SK-N-SH (cell line): ENCODE measurements at regions not wholly inside any gene's neighbourhood (a gene's known extent, or its start where the extent isn't known, plus 50 kb on each side); places are given as distances from the start of the nearest gene placed in this dataset.

ENCODE experiments used
- CTCF ChIA-PET: fragments of 300-600, 350-600 bp; formaldehyde crosslinking; extraction: SDS; loops from one replicate; lab custom pipeline; 2021; lab: Yijun Ruan, JAX
- POLR2A ChIA-PET: fragments of 350-600 bp; sonication (Branson Sonifier 250); formaldehyde crosslinking; extraction: SDS; loops from one replicate; lab custom pipeline; 2020; ENCODE audit warnings: antibody characterized with exemption, inconsistent platforms; lab: Yijun Ruan, JAX
- DNase-seq: peaks from one replicate; pipeline ENCODE4 v3.0.0; 2012
- H2AFZ ChIP-seq: fragments of 200-600 bp; sonication (generic); 2 replicates; pipeline ENCODE4 v1.8.1; 2016; ENCODE audit warnings: antibody characterized with exemption, mild to moderate bottlenecking, low read depth
- H3F3A ChIP-seq: fragments of 200-600 bp; sonication (generic); replicated peaks from 2 replicates; pipeline ENCODE3; 2016; ENCODE audit warnings: antibody characterized with exemption, mild to moderate bottlenecking; ENCODE audit not compliant: insufficient read depth
- H3K27ac ChIP-seq, 2 experiments: fragments of 200-500 bp in 1 of 2; fragments of 200-600 bp in 1 of 2; sonication (Bioruptor generic) in 1 of 2; sonication (generic), shearing (Covaris generic) in 1 of 2; 2 replicates each; pipeline versions ENCODE4 v1.5.1 to v1.6.1; 2014 to 2016; ENCODE audit warnings: low read depth in 2 of 2, inconsistent platforms in 1 of 2, low read length in 1 of 2, mild to moderate bottlenecking in 1 of 2, mixed read lengths in 1 of 2
- H3K27me3 ChIP-seq: fragments of 200-600 bp; sonication (generic), shearing (Covaris generic); 2 replicates; pipeline ENCODE4 v1.6.1; 2016; ENCODE audit warnings: mixed run types; ENCODE audit not compliant: insufficient read depth
- H3K36me3 ChIP-seq, 2 experiments: fragments of 200-500 bp in 1 of 2; fragments of 200-600 bp in 1 of 2; sonication (Bioruptor generic) in 1 of 2; sonication (generic) in 1 of 2; replicated peaks in 1 of 2; 2 replicates each; pipeline versions ENCODE3 to v1.5.1; 2014 to 2016; ENCODE audit warnings: low read length in 1 of 2, mild to moderate bottlenecking in 1 of 2; ENCODE audit not compliant: insufficient read depth in 2 of 2, control insufficient read depth in 1 of 2
- H3K4me1 ChIP-seq, 2 experiments: fragments of 200-500 bp in 1 of 2; fragments of 200-600 bp in 1 of 2; sonication (Bioruptor generic) in 1 of 2; sonication (generic), shearing (Covaris generic) in 1 of 2; 2 replicates each; pipeline versions ENCODE4 v1.5.1 to v1.6.1; 2014 to 2016; ENCODE audit warnings: low read depth in 1 of 2, low read length in 1 of 2, mixed run types in 1 of 2; ENCODE audit not compliant: insufficient read depth in 2 of 2, control insufficient read depth in 1 of 2
- H3K4me2 ChIP-seq: fragments of 200-600 bp; sonication (generic), shearing (Covaris generic); 2 replicates; pipeline ENCODE4 v1.6.1; 2017; ENCODE audit warnings: mixed run types
- H3K4me3 ChIP-seq, 2 experiments: fragments of 200-500 bp in 1 of 2; fragments of 200-600 bp in 1 of 2; sonication (Bioruptor generic) in 1 of 2; sonication (generic), shearing (Covaris generic) in 1 of 2; 2 replicates each; pipeline versions ENCODE4 v1.5.1 to v1.8.1; 2014 to 2016; ENCODE audit warnings: low read depth in 2 of 2, inconsistent platforms in 1 of 2, low read length in 1 of 2, mild to moderate bottlenecking in 1 of 2, mixed read lengths in 1 of 2, moderate library complexity in 1 of 2
- H3K79me2 ChIP-seq: fragments of 200-600 bp; sonication (generic); 2 replicates; pipeline ENCODE4 v1.8.1; 2017; ENCODE audit warnings: mild to moderate bottlenecking; ENCODE audit not compliant: insufficient read depth
- H3K9ac ChIP-seq: fragments of 200-600 bp; sonication (generic); 2 replicates; pipeline ENCODE4 v1.6.1; 2017; ENCODE audit warnings: mixed run types
- H3K9me2 ChIP-seq: fragments of 200-600 bp; sonication (generic); 2 replicates; pipeline ENCODE4 v1.6.1; 2017; ENCODE audit warnings: mixed run types
- H3K9me3 ChIP-seq: fragments of 200-600 bp; sonication (generic); 2 replicates; pipeline ENCODE4 v1.6.1; 2017; ENCODE audit warnings: mixed run types, mild to moderate bottlenecking, moderate library complexity
- H4K20me1 ChIP-seq: fragments of 200-600 bp; sonication (generic); 2 replicates; pipeline ENCODE4 v1.6.1; 2017; ENCODE audit warnings: mild to moderate bottlenecking, mixed run types; ENCODE audit not compliant: insufficient read depth
- CTCF ChIP-seq: fragments of 200-600 bp; sonication (generic); IDR thresholded peaks from 2 replicates; pipeline ENCODE4 v1.6.1; 2017; ENCODE audit warnings: antibody characterized with exemption, mild to moderate bottlenecking, moderate library complexity
- ELF1 ChIP-seq: IDR thresholded peaks from 2 replicates; pipeline ENCODE4 v1.4.0; 2012
- FOXJ3 ChIP-seq: sonication (generic); formaldehyde crosslinking; IDR thresholded peaks from 2 replicates; pipeline ENCODE4 v1.5.1; 2020; ENCODE audit warnings: mild to moderate bottlenecking, missing genetic modification reagents
- FOXM1 ChIP-seq: IDR thresholded peaks from 2 replicates; pipeline ENCODE4 v1.4.0; 2012; ENCODE audit warnings: low read depth, mild to moderate bottlenecking
- GATA2 ChIP-seq: sonication (generic); formaldehyde crosslinking; IDR thresholded peaks from 2 replicates; pipeline ENCODE4 v1.5.0; 2020; ENCODE audit warnings: mild to moderate bottlenecking, missing genetic modification reagents
- NFIC ChIP-seq: IDR thresholded peaks from 2 replicates; pipeline ENCODE4 v1.4.0; 2012; ENCODE audit warnings: borderline replicate concordance
- POLR2AphosphoS5 ChIP-seq: IDR thresholded peaks from 2 replicates; pipeline ENCODE4 v1.6.1; 2012; ENCODE audit warnings: low read depth, low read length
- RCOR1 ChIP-seq: fragments of 150-350 bp; IDR thresholded peaks from 2 replicates; pipeline ENCODE4 v1.6.1; 2017; ENCODE audit warnings: antibody characterized with exemption, low read length
- REST ChIP-seq: IDR thresholded peaks from 2 replicates; pipeline ENCODE4 v1.6.1; 2012; ENCODE audit warnings: mild to moderate bottlenecking, low read depth, low read length, moderate library complexity
- RXRA ChIP-seq: IDR thresholded peaks from 2 replicates; pipeline ENCODE4 v1.4.0; 2012; ENCODE audit warnings: low read depth, mild to moderate bottlenecking, borderline replicate concordance
- TCF12 ChIP-seq: IDR thresholded peaks from 2 replicates; pipeline ENCODE4 v1.4.0; 2012
- TEAD4 ChIP-seq: IDR thresholded peaks from 2 replicates; pipeline ENCODE4 v1.4.0; 2012; ENCODE audit warnings: mild to moderate bottlenecking, borderline replicate concordance; ENCODE audit not compliant: insufficient read depth
- USF2 ChIP-seq: fragments of 150-350 bp; IDR thresholded peaks from 2 replicates; pipeline ENCODE4 v1.6.1; 2017; ENCODE audit warnings: antibody characterized with exemption, low read length, low read depth, borderline replicate concordance
- YY1 ChIP-seq: IDR thresholded peaks from 2 replicates; pipeline ENCODE4 v1.4.0; 2012; ENCODE audit warnings: low read depth, mild to moderate bottlenecking
- WGBS: methylation state at CpG from one replicate; pipeline ENCODE4 v1.1.6; 2017; ENCODE audit warnings: low lambda C conversion rate; 5-methylcytosine and 5-hydroxymethylcytosine counted together
- TF ChIP-seq, protein P1 (sequence below): IDR thresholded peaks from 2 replicates; pipeline ENCODE4; 2012
- TF ChIP-seq, protein P2 (sequence below): IDR thresholded peaks from 2 replicates; pipeline ENCODE4 v1.4.0; 2012; ENCODE audit warnings: low read depth, borderline replicate concordance

DNA sequence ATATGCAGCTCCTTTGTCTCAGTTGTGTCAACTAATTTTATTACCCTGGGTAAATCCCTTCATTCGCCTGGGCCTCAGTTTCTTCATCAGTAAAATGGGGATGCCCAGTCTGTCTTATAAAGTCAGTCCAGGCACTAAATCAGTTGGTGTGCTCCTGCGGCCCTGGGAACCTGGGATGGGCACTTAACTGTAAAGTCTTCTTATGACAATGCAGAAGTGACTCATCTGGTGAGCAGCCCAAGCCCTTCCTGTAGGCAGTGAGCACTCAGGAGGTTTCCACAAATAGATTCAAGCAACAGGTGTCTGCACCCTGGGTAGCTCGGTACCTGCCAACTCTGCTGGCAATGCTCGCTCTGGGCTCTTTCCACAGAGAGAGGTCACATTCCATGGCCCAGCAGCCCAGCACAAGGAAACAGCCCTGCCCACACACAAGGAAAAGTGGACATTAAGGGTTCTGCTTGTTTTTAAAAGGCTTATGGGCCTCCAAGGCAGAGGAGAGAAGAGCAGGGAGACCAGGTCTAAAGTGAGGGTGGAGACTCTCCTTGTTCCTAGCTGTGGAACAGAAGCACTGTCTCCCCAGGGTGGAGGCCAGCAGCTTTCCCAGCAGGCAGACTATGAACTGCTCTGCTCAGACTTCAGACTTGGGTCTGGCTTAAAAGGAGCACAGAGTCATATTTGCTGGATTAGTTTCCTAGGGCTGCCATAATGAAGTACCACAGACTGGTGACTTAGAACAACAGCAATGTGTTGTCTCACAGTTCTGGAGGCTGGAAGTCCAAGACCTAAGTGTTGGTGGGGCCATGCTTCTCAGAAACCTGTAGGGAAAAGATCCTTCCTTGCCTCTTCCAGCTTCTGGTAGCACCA is 89.7 kb upstream of the ADRA1B start (continued):
- TF ChIP-seq REST, result 0 out of 2 replicates have a peak, but pooled peaks have one; percentile 37
- TF ChIP-seq TCF12, result peak; percentile 92
- TF ChIP-seq NFIC, result peak; percentile 84
- TF ChIP-seq, all 33 proteins: peak for 14

DNA sequence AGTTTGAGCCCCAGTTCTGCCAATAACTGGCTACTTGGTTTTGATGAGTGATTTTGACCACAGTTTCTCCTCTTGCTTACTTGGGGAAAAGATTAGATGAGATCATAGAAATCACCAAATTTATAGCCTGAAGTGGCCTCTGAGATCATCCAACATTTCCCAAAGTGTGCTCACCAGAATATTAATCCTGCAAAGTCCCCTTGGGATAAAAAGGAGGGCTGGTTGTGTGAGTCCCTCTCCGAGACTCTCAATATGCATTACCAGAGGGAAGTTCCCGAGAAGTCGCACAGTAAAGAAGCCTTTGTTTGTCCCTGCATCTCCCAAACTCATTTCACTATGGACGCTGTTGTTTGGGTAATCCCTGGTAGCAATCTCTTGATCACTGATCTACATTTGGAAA is 88.4 kb upstream of the ADRA1B start:
- ChIA-PET CTCF (no interaction called here), POLR2A (no interaction called here)
- Histone ChIP-seq H3K36me3 (no peaks in the 10 kb centered on the region), H3K9me3 (no peaks in the 10 kb centered on the region), H3K27me3 (no peaks in the 10 kb centered on the region), H2AFZ (no peak overlapping the region), H3K27ac (no peak overlapping the region), H3F3A (peaks cover 12% of the 10 kb centered on the region), H3K79me2 (no peaks in the 10 kb centered on the region), H3K9me2 (no peaks in the 10 kb centered on the region), H3K4me3 (no peak overlapping the region), H3K4me1 (peaks cover 0 to 22% of the 10 kb centered on the region in 2 experiments; a peak in 3 of 4 replicates), H4K20me1 (no peaks in the 10 kb centered on the region), H3K9ac (no peak overlapping the region), H3K4me2 (no peak overlapping the region)
- TF ChIP-seq, protein P1, sequence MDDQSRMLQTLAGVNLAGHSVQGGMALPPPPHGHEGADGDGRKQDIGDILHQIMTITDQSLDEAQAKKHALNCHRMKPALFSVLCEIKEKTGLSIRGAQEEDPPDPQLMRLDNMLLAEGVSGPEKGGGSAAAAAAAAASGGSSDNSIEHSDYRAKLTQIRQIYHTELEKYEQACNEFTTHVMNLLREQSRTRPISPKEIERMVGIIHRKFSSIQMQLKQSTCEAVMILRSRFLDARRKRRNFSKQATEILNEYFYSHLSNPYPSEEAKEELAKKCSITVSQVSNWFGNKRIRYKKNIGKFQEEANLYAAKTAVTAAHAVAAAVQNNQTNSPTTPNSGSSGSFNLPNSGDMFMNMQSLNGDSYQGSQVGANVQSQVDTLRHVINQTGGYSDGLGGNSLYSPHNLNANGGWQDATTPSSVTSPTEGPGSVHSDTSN, result no peak
- no peak for TF ChIP-seq RXRA
- WGBS, result 100% methylated on average over 4 of the region's 4 CpGs
- no peak for DNase-seq

GRCh38 chr5:159832073-159832472 is 84.2 kb upstream of the ADRA1B start:
- ChIA-PET POLR2A (no interaction called here), CTCF (no interaction called here)
- Histone ChIP-seq H3F3A (no peaks in the 10 kb centered on the region), H3K9me3 (no peaks in the 10 kb centered on the region), H4K20me1 (no peaks in the 10 kb centered on the region), H3K27me3 (no peaks in the 10 kb centered on the region), H3K4me3 (no peak overlapping the region), H3K9me2 (no peaks in the 10 kb centered on the region), H3K9ac (no peak overlapping the region), H3K4me1 (0 out of 4 replicates have a peak, but pooled peaks cover 0 to under 1% of the 10 kb centered on the region in 2 experiments), H3K27ac (no peak overlapping the region), H3K79me2 (no peaks in the 10 kb centered on the region), H2AFZ (no peak overlapping the region), H3K4me2 (no peak overlapping the region), H3K36me3 (no peaks in the 10 kb centered on the region)
- 18% methylated on average over 2 of the region's 2 CpGs for WGBS
- no peak for DNase-seq
- TF ChIP-seq RXRA, result no peak
- TF ChIP-seq, protein P2, sequence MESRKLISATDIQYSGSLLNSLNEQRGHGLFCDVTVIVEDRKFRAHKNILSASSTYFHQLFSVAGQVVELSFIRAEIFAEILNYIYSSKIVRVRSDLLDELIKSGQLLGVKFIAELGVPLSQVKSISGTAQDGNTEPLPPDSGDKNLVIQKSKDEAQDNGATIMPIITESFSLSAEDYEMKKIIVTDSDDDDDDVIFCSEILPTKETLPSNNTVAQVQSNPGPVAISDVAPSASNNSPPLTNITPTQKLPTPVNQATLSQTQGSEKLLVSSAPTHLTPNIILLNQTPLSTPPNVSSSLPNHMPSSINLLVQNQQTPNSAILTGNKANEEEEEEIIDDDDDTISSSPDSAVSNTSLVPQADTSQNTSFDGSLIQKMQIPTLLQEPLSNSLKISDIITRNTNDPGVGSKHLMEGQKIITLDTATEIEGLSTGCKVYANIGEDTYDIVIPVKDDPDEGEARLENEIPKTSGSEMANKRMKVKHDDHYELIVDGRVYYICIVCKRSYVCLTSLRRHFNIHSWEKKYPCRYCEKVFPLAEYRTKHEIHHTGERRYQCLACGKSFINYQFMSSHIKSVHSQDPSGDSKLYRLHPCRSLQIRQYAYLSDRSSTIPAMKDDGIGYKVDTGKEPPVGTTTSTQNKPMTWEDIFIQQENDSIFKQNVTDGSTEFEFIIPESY, result no peak
- no peak for TF ChIP-seq USF2
- no peak for TF ChIP-seq YY1
- no peak for TF ChIP-seq RCOR1
- TF ChIP-seq FOXJ3 (CRISPR knock-in tag), result no peak
- TF ChIP-seq POLR2AphosphoS5, result no peak
- TF ChIP-seq ELF1, result no peak
- no peak for TF ChIP-seq TEAD4
- TF ChIP-seq FOXM1, result no peak
- TF ChIP-seq GATA2 (CRISPR knock-in tag), result no peak
- TF ChIP-seq CTCF, result no peak
